ENCODE measurements at regions not wholly inside any gene's neighbourhood (a gene's known extent, or its start where the extent isn't known, plus 50 kb on each side); places are given as distances from the start of the nearest gene placed in this dataset.

GRCh38 chr13:91066745-91067144 lies 280.7 kb upstream of the MIR17HG start:
- Histone ChIP-seq H3K36me3 (ENCODE audit: control insufficient read depth, insufficient read depth, low read length) (no peaks in the 10 kb centered on the region), H2AFZ (replicated peaks; ENCODE audit: low read length, poor library complexity) (no peak overlapping the region), H3K9me3 (ENCODE audit: control insufficient read depth, insufficient read depth, low read length) (peaks cover 5% of the 10 kb centered on the region), H3K56ac (ENCODE audit: extremely low read depth, insufficient read depth, low read length) (no peak overlapping the region), H2BK5ac (ENCODE audit: low read depth, low read length, poor library complexity, severe bottlenecking) (no peak overlapping the region), H3K9me1 (ENCODE audit: insufficient read depth, low read length) (no peaks in the 10 kb centered on the region), H2AK9ac (replicated peaks; ENCODE audit: low read depth, low read length, poor library complexity) (no peak overlapping the region), H3K27me3 (ENCODE audit: control insufficient read depth, insufficient read depth, low read length) (no peaks in the 10 kb centered on the region), H4K20me1 (ENCODE audit: insufficient read depth, low read length) (no peaks in the 10 kb centered on the region), H3K23ac (ENCODE audit: low read depth, low read length) (no peak overlapping the region), H4K5ac (ENCODE audit: low read depth, low read length) (no peak overlapping the region), H3K4me2 (ENCODE audit: low read depth, low read length) (no peak overlapping the region), H3K4me1 (ENCODE audit: control insufficient read depth, insufficient read depth, low read length) (no peaks in the 10 kb centered on the region), H3K27ac (ENCODE audit: insufficient read depth, low read length) (no peak overlapping the region), H3K4me3 (ENCODE audit: insufficient read depth, low read depth, low read length) (no peak overlapping the region), H3K18ac (ENCODE audit: low read depth, low read length) (no peak overlapping the region), H2BK15ac (ENCODE audit: low read depth, low read length) (no peak overlapping the region), H4K8ac (ENCODE audit: low read depth in 2 of 2, low read length in 2 of 2) (no peak overlapping the region), H3K79me1 (ENCODE audit: low read depth in 1 of 2, low read length in 2 of 2) (no peaks in the 10 kb centered on the region), H3K14ac (replicated peaks; ENCODE audit: low read depth, low read length) (no peak overlapping the region), H3K4ac (ENCODE audit: low read depth, low read length) (no peak overlapping the region), H2BK20ac (ENCODE audit: low read depth, low read length) (no peak overlapping the region), H2BK120ac (ENCODE audit: low read depth, low read length) (no peak overlapping the region), H4K91ac (ENCODE audit: insufficient read depth, low read depth, low read length) (no peak overlapping the region), H2AK5ac (ENCODE audit: low read depth, low read length) (no peak overlapping the region), H3K9ac (ENCODE audit: low read depth, low read length) (no peak overlapping the region)
- no peak for DNase-seq
- TF ChIP-seq CEBPB (IDR thresholded peaks at IDR 0.05; ENCODE audit: low read depth, low read length) (no peak), CHD1 (IDR thresholded peaks at IDR 0.05; ENCODE audit: low read depth, low read length) (no peak), POLR2A (IDR thresholded peaks at IDR 0.05; ENCODE audit: low read depth, low read length) (no peak), SMC3 (IDR thresholded peaks at IDR 0.05; ENCODE audit: low read depth, low read length) (no peak), FOS (IDR thresholded peaks at IDR 0.05; ENCODE audit: low read depth, low read length) (no peak), MXI1 (IDR thresholded peaks at IDR 0.05; ENCODE audit: borderline replicate concordance, low read depth, low read length) (no peak), RCOR1 (IDR thresholded peaks at IDR 0.05; ENCODE audit: insufficient replicate concordance, low read length) (no peak), NFE2L2 (IDR thresholded peaks at IDR 0.05; ENCODE audit: low read depth, low read length) (no peak), RAD21 (IDR thresholded peaks at IDR 0.05; ENCODE audit: low read length) (no peak), CTCF (conservative IDR thresholded peaks at IDR 0.05; ENCODE audit: low read depth, low read length) (no peak), USF2 (IDR thresholded peaks at IDR 0.05; ENCODE audit: low read depth, low read length) (no peak), ELK1 (IDR thresholded peaks at IDR 0.05; ENCODE audit: borderline replicate concordance, low read depth, low read length) (no peak), RFX5 (IDR thresholded peaks at IDR 0.05; ENCODE audit: low read depth, low read length) (no peak), MAFK (IDR thresholded peaks at IDR 0.05; ENCODE audit: low read depth, low read length) (no peak), MAZ (IDR thresholded peaks at IDR 0.05; ENCODE audit: borderline replicate concordance, low read depth, low read length) (no peak), BHLHE40 (IDR thresholded peaks at IDR 0.05; ENCODE audit: low read depth, low read length) (no peak)
- ChIA-PET POLR2A (ENCODE audit: unreplicated experiment) (no interaction called here), CTCF (no interaction called here)
- dilution Hi-C loops (cut with HindIII; ENCODE audit: low sequenced_read_pairs, unreplicated experiment), result no loop called here
- no peak for ATAC-seq (ENCODE audit: low read depth)
- BruUV-seq (replicated peaks), result no TSS peak
- WGBS, 2 experiments (ENCODE audit: extremely low coverage in 2 of 2, insufficient read length in 1 of 2), result no CpG with 5 or more reads among the region's 4 CpGs
- intact Hi-C loops (cut with micrococcal nuclease), result no loop called here
- in situ Hi-C loops (cut with MboI; ENCODE audit: low sequenced_read_pairs), result no loop called here

Data from IMR-90 (cell line).